Liver (tissue), 8 donors: ENCODE measurements at regions not wholly inside any gene's neighbourhood (a gene's known extent, or its start where the extent isn't known, plus 50 kb on each side); places are given as distances from the start of the nearest gene placed in this dataset.

Source experiments
- DNase-seq: peaks from one replicate; pipeline ENCODE4 v3.0.0-alpha.2; 2017; ENCODE audit warnings: low spot score
- H3K27ac ChIP-seq, 2 donors: one replicate each; pipeline ENCODE4 v1.7.0; 2013; ENCODE audit warnings: inconsistent platforms in 2 of 2, low read length in 2 of 2, control low read depth in 1 of 2, low read depth in 1 of 2, mild to moderate bottlenecking in 1 of 2
- H3K27me3 ChIP-seq, 4 donors: one replicate each; pipeline versions ENCODE4 v1.6.1 to v1.7.0; 2013; ENCODE audit warnings: low read length in 3 of 4, inconsistent platforms in 1 of 4, mild to moderate bottlenecking in 1 of 4, moderate library complexity in 1 of 4; ENCODE audit not compliant: control insufficient read depth in 4 of 4, insufficient read depth in 4 of 4
- H3K36me3 ChIP-seq, 4 donors: one replicate each; pipeline versions ENCODE4 v1.6.1 to v1.7.0; 2013; ENCODE audit warnings: low read length in 3 of 4, mild to moderate bottlenecking in 3 of 4, low read depth in 1 of 4, moderate library complexity in 1 of 4; ENCODE audit not compliant: control insufficient read depth in 4 of 4, insufficient read depth in 3 of 4
- H3K4me1 ChIP-seq, 4 donors: one replicate each; pipeline versions ENCODE4 v1.6.1 to v1.7.0; 2013; ENCODE audit warnings: low read length in 3 of 4, mild to moderate bottlenecking in 3 of 4, moderate library complexity in 1 of 4; ENCODE audit not compliant: control insufficient read depth in 4 of 4, insufficient read depth in 4 of 4
- H3K4me3 ChIP-seq, 3 donors: one replicate each; pipeline versions ENCODE4 v1.6.1 to v1.7.0; 2013; ENCODE audit warnings: low read length in 3 of 3, control low read depth in 1 of 3, low read depth in 1 of 3, mild to moderate bottlenecking in 1 of 3
- H3K9ac ChIP-seq, 2 donors: one replicate each; pipeline ENCODE4 v1.7.0; 2013; ENCODE audit warnings: low read length in 2 of 2, mild to moderate bottlenecking in 2 of 2, moderate library complexity in 2 of 2, control low read depth in 1 of 2, low read depth in 1 of 2
- H3K9me3 ChIP-seq, 4 donors: one replicate each; pipeline versions ENCODE4 v1.6.1 to v1.7.0; 2013; ENCODE audit warnings: low read length in 3 of 4; ENCODE audit not compliant: control insufficient read depth in 4 of 4
- EGR1 ChIP-seq, 2 donors: IDR thresholded peaks; 2 replicates each; pipeline ENCODE4 v1.6.1; 2016 to 2018; ENCODE audit warnings: antibody characterized with exemption in 2 of 2, low read depth in 2 of 2
- FOXA1 ChIP-seq: IDR thresholded peaks from 2 replicates; pipeline ENCODE4 v1.6.1; 2016; ENCODE audit warnings: antibody characterized with exemption
- FOXA2 ChIP-seq: IDR thresholded peaks from 2 replicates; pipeline ENCODE4 v1.6.1; 2016; ENCODE audit warnings: antibody characterized with exemption
- GABPA ChIP-seq, 2 donors: IDR thresholded peaks in 1 of 2; conservative IDR thresholded peaks in 1 of 2; 2 replicates each; pipeline ENCODE4 v1.6.1; 2016; ENCODE audit warnings: antibody characterized with exemption in 2 of 2, mild to moderate bottlenecking in 1 of 2, moderate library complexity in 1 of 2
- HNF4A ChIP-seq, 2 donors: conservative IDR thresholded peaks; 2 replicates each; pipeline ENCODE4 v1.6.1; 2016; ENCODE audit warnings: antibody characterized with exemption in 2 of 2, mild to moderate bottlenecking in 2 of 2
- HNF4G ChIP-seq: IDR thresholded peaks from 2 replicates; pipeline ENCODE4 v1.6.1; 2016; ENCODE audit warnings: antibody characterized with exemption
- JUND ChIP-seq, 2 donors: IDR thresholded peaks; 2 replicates each; pipeline ENCODE4 v1.6.1; 2016; ENCODE audit warnings: antibody characterized with exemption in 2 of 2
- RAD21 ChIP-seq, 2 donors: IDR thresholded peaks; 2 replicates each; pipeline ENCODE4 v1.6.1; 2016; ENCODE audit warnings: antibody characterized with exemption in 2 of 2, mild to moderate bottlenecking in 2 of 2
- RXRA ChIP-seq, 2 donors: IDR thresholded peaks; 2 replicates each; pipeline ENCODE4 v1.6.1; 2017 to 2018; ENCODE audit warnings: antibody characterized with exemption in 2 of 2, mild to moderate bottlenecking in 1 of 2
- SP1 ChIP-seq: IDR thresholded peaks from 2 replicates; pipeline ENCODE4 v1.6.1; 2018; ENCODE audit warnings: antibody characterized with exemption, mild to moderate bottlenecking
- TAF1 ChIP-seq: conservative IDR thresholded peaks from 2 replicates; pipeline ENCODE4 v1.6.1; 2016; ENCODE audit warnings: antibody characterized with exemption, mild to moderate bottlenecking
- YY1 ChIP-seq: IDR thresholded peaks from 2 replicates; pipeline ENCODE4 v1.6.1; 2016; ENCODE audit warnings: antibody characterized with exemption, mild to moderate bottlenecking
- WGBS: extraction: QIAGEN DNeasy Blood & Tissue Kit; methylation state at CpG from one replicate; pipeline ENCODE4 v1.1.7; 2013; 5-methylcytosine and 5-hydroxymethylcytosine counted together
- TF ChIP-seq, protein P1 (sequence below): IDR thresholded peaks from 2 replicates; pipeline ENCODE4 v1.6.1; 2016; ENCODE audit warnings: antibody characterized with exemption
- TF ChIP-seq, protein P2 (sequence below): IDR thresholded peaks from 2 replicates; pipeline ENCODE4 v1.6.1; 2016; ENCODE audit warnings: antibody characterized with exemption
- TF ChIP-seq, protein P3 (sequence below): IDR thresholded peaks from 2 replicates; pipeline ENCODE4 v1.6.1; 2016; ENCODE audit warnings: antibody characterized with exemption
- TF ChIP-seq, protein P4 (sequence below): fragments of 150-350 bp; IDR thresholded peaks from 2 replicates; pipeline ENCODE4 v1.5.1; 2017; ENCODE audit warnings: improper control_type of control experiment, low read depth, low read length; ENCODE audit not compliant: missing input control
- TF ChIP-seq, protein P5 (sequence below): IDR thresholded peaks from 2 replicates; pipeline ENCODE4 v1.6.1; 2016; ENCODE audit warnings: antibody characterized with exemption, mild to moderate bottlenecking
- donor health status: healthy.
- donor health status: healthy.
- donor health status: healthy.
- donor health status: healthy.
- donor health status: healthy.

DNA sequence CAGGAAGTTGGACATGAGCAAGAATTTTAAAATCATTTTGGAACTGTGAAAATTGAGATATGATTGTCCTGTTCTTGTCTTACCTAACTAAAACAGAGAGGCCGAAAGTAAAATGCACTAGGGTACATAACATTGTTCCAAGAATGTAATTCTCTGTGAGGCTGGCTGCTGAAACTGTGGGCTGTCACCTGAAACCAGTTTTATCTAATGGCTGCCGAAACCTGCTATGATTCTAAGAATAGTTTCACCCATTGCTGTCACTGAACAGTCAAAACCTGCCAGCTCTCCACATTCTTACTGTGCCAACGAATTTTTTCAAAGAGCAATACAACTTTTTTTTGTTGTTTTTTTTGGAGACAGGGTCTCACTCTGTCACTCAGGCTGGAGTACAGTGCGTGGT, 119.3 kb upstream of the ZSWIM2 start:
- no peak overlapping the region for H3K27ac ChIP-seq
- no peaks in the 10 kb centered on the region for H3K27me3 ChIP-seq
- 69% methylated on average over 4 of the region's 4 CpGs for WGBS
- no peaks in the 10 kb centered on the region for H3K36me3 ChIP-seq
- no peak for DNase-seq
- H3K4me1 ChIP-seq, result no peaks in the 10 kb centered on the region
- no peak overlapping the region for H3K9ac ChIP-seq
- no peak overlapping the region for H3K4me3 ChIP-seq
- TF ChIP-seq YY1 (no peak), HNF4A (conservative IDR thresholded peaks at IDR 0.05) (no peak), HNF4G (no peak), JUND (IDR thresholded peaks at IDR 0.05) (no peak), SP1 (no peak), RXRA (IDR thresholded peaks at IDR 0.05) (no peak), RAD21 (IDR thresholded peaks at IDR 0.05) (no peak), FOXA1 (no peak), EGR1 (IDR thresholded peaks at IDR 0.05; ENCODE audit: low read depth in 2 of 2) (no peak), TAF1 (no peak), GABPA (IDR thresholded peaks at IDR 0.05 in 1 of 2, conservative IDR thresholded peaks at IDR 0.05 in 1 of 2) (no peak), FOXA2 (no peak)
- TF ChIP-seq, protein P1, sequence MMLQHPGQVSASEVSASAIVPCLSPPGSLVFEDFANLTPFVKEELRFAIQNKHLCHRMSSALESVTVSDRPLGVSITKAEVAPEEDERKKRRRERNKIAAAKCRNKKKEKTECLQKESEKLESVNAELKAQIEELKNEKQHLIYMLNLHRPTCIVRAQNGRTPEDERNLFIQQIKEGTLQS, result no peak
- TF ChIP-seq, protein P2, sequence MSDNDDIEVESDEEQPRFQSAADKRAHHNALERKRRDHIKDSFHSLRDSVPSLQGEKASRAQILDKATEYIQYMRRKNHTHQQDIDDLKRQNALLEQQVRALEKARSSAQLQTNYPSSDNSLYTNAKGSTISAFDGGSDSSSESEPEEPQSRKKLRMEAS, result no peak
- TF ChIP-seq, protein P3, sequence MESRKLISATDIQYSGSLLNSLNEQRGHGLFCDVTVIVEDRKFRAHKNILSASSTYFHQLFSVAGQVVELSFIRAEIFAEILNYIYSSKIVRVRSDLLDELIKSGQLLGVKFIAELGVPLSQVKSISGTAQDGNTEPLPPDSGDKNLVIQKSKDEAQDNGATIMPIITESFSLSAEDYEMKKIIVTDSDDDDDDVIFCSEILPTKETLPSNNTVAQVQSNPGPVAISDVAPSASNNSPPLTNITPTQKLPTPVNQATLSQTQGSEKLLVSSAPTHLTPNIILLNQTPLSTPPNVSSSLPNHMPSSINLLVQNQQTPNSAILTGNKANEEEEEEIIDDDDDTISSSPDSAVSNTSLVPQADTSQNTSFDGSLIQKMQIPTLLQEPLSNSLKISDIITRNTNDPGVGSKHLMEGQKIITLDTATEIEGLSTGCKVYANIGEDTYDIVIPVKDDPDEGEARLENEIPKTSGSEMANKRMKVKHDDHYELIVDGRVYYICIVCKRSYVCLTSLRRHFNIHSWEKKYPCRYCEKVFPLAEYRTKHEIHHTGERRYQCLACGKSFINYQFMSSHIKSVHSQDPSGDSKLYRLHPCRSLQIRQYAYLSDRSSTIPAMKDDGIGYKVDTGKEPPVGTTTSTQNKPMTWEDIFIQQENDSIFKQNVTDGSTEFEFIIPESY, result no peak
- TF ChIP-seq, protein P4, sequence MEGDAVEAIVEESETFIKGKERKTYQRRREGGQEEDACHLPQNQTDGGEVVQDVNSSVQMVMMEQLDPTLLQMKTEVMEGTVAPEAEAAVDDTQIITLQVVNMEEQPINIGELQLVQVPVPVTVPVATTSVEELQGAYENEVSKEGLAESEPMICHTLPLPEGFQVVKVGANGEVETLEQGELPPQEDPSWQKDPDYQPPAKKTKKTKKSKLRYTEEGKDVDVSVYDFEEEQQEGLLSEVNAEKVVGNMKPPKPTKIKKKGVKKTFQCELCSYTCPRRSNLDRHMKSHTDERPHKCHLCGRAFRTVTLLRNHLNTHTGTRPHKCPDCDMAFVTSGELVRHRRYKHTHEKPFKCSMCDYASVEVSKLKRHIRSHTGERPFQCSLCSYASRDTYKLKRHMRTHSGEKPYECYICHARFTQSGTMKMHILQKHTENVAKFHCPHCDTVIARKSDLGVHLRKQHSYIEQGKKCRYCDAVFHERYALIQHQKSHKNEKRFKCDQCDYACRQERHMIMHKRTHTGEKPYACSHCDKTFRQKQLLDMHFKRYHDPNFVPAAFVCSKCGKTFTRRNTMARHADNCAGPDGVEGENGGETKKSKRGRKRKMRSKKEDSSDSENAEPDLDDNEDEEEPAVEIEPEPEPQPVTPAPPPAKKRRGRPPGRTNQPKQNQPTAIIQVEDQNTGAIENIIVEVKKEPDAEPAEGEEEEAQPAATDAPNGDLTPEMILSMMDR, result no peak
- TF ChIP-seq, protein P5, sequence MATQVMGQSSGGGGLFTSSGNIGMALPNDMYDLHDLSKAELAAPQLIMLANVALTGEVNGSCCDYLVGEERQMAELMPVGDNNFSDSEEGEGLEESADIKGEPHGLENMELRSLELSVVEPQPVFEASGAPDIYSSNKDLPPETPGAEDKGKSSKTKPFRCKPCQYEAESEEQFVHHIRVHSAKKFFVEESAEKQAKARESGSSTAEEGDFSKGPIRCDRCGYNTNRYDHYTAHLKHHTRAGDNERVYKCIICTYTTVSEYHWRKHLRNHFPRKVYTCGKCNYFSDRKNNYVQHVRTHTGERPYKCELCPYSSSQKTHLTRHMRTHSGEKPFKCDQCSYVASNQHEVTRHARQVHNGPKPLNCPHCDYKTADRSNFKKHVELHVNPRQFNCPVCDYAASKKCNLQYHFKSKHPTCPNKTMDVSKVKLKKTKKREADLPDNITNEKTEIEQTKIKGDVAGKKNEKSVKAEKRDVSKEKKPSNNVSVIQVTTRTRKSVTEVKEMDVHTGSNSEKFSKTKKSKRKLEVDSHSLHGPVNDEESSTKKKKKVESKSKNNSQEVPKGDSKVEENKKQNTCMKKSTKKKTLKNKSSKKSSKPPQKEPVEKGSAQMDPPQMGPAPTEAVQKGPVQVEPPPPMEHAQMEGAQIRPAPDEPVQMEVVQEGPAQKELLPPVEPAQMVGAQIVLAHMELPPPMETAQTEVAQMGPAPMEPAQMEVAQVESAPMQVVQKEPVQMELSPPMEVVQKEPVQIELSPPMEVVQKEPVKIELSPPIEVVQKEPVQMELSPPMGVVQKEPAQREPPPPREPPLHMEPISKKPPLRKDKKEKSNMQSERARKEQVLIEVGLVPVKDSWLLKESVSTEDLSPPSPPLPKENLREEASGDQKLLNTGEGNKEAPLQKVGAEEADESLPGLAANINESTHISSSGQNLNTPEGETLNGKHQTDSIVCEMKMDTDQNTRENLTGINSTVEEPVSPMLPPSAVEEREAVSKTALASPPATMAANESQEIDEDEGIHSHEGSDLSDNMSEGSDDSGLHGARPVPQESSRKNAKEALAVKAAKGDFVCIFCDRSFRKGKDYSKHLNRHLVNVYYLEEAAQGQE, result no peak
- no peaks in the 10 kb centered on the region for H3K9me3 ChIP-seq

DNA sequence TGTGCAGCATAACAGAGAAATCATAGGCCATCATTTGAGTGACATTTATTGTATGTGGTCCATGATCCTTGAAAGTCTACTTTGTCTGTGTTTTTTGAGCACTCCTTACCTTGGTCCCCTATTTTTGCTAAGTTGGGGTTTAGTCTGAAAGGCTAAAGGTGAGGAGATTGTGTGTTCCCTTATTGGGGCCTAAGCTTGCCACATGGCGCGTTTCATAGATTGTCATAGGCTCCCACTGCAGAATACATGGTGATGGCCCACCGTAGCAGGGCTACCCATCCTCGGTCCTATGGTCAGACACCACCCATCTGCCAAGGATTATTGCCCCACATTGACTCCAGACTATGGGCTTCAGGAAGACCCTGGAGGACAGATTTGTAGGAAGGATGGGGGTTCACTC, 117.0 kb upstream of the ZSWIM2 start:
- Histone ChIP-seq H3K27ac (no peak overlapping the region), H3K27me3 (no peaks in the 10 kb centered on the region), H3K36me3 (no peaks in the 10 kb centered on the region), H3K4me1 (no peaks in the 10 kb centered on the region), H3K9ac (no peak overlapping the region), H3K4me3 (no peak overlapping the region), H3K9me3 (no peaks in the 10 kb centered on the region)
- no peak for DNase-seq
- 98% methylated on average over 4 of the region's 4 CpGs for WGBS
- TF ChIP-seq TAF1 (no peak), FOXA2 (no peak), SP1 (no peak), EGR1 (IDR thresholded peaks at IDR 0.05; ENCODE audit: low read depth in 2 of 2) (no peak), GABPA (IDR thresholded peaks at IDR 0.05 in 1 of 2, conservative IDR thresholded peaks at IDR 0.05 in 1 of 2) (no peak), HNF4G (no peak), YY1 (no peak), HNF4A (conservative IDR thresholded peaks at IDR 0.05) (no peak), RXRA (IDR thresholded peaks at IDR 0.05) (no peak), JUND (IDR thresholded peaks at IDR 0.05) (no peak)
- TF ChIP-seq, protein P4, result no peak
- TF ChIP-seq, protein P2, result no peak
- TF ChIP-seq, protein P3, result no peak
- TF ChIP-seq, protein P1, result no peak
